Breast epithelium (tissue), 3 donors: ENCODE measurements at regions not wholly inside any gene's neighbourhood (a gene's known extent, or its start where the extent isn't known, plus 50 kb on each side); places are given as distances from the start of the nearest gene placed in this dataset.

Experiments used
- CTCF ChIP-seq, 3 donors: fragments of 450-650 bp; IDR thresholded peaks; one replicate each; pipeline ENCODE4 v1.5.1; 2016 to 2017; ENCODE audit warnings: antibody characterized with exemption in 3 of 3, mild to moderate bottlenecking in 3 of 3, moderate library complexity in 3 of 3
- POLR2A ChIP-seq: fragments of 450-650 bp; IDR thresholded peaks from one replicate; pipeline ENCODE4 v1.6.1; 2016; ENCODE audit warnings: antibody characterized with exemption, mild to moderate bottlenecking, moderate library complexity
- POLR2AphosphoS5 ChIP-seq, 3 donors: sonication (generic); formaldehyde crosslinking; IDR thresholded peaks; one replicate each; pipeline ENCODE4 v1.6.1; 2017; ENCODE audit warnings: antibody characterized with exemption in 3 of 3

GRCh38 chr6:6736791-6737654 is 148.5 kb downstream of the LY86 start:
- no peak for TF ChIP-seq POLR2A
- TF ChIP-seq CTCF (IDR thresholded peaks at IDR 0.05) = no peak
- peak in 1 of 3 donors; percentile 22 for TF ChIP-seq POLR2AphosphoS5 (IDR thresholded peaks at IDR 0.05)
